Activated CD4-positive, CD25-positive, alpha-beta regulatory T cell (primary cell): ENCODE measurements at regions not wholly inside any gene's neighbourhood (a gene's known extent, or its start where the extent isn't known, plus 50 kb on each side); places are given as distances from the start of the nearest gene placed in this dataset.

Source experiments
- DNase-seq, 4 experiments: peaks; one replicate each; lab custom pipeline; 2025; lab: John Stamatoyannopoulos, UW

DNA sequence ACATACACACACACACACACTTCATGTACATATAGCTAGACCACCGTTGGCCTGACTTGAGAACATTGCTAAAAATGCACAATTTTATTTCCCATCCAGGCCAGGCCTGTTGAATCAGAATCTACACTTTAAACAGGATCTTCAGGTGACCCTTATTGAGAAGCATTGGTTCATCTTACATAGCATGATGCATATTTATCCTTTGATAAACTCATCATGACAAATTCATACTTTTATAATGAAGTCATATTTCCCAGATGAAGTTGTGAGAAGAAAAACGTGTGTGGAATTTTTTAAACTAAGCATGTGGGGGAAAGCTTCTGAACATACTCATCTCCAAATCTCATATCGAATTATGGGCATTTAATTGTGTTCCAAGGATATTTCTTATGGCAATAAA lies 877.7 kb downstream of the MRPL39 start:
- no peak for DNase-seq

DNA sequence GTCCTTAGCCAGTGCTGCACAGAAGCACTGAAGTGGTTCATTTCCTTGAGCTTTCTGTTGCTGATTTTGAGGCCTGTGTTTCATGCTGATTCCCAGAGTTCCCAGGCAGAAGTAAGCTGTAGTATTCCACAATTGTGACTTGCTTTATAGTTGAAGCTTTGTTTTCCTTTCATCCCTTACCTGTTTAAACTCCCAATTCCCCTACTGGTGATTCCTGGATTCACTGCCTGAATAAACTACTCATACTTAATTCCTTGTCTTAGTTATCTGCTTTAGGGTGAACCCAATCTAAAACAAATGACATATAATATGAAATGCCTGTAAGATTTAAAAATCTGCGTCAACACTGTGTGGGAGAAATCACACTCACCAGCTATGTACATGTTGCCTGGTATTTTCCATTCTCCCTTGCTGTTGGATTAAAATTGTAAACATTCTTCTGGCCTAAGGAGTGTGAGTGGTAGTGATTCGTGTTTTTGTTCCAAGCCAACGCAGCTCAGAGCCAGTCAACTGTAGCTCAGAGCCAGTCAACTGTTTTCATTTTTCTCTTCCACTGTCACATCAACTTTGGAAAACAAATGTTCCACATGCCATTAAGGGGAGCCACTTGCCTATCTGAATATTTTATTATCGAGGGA lies 879.4 kb downstream of the MRPL39 start:
- no peak for DNase-seq

DNA sequence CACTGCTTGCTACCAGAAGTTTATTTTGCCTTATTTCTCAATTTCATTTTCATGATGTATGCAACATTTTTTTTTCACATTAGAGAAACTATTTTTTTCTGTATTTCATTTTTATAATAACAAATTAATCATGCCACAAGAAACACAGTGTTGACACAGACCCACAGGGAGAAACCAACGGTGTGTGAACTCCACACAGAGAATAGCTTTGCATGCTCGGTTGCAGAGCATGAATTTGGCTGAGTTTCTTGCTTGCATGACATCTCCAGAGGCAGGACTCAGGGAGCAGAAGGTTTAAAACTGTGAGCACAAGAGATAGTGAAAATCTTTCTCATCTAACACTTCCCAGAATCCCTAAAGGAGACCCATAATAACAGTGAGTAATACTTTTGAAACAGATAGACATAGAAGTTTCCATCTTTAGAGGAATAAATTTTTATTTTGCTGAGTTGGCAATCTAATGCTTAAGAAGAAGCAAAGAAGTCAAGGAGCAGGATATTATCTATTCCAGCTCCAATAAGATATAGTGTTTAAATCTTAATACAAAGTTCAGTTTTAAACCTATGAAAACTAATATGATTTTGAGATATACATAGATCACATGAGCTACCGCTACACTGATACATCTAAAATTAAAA lies 890.9 kb downstream of the MRPL39 start:
- no peak for DNase-seq

DNA sequence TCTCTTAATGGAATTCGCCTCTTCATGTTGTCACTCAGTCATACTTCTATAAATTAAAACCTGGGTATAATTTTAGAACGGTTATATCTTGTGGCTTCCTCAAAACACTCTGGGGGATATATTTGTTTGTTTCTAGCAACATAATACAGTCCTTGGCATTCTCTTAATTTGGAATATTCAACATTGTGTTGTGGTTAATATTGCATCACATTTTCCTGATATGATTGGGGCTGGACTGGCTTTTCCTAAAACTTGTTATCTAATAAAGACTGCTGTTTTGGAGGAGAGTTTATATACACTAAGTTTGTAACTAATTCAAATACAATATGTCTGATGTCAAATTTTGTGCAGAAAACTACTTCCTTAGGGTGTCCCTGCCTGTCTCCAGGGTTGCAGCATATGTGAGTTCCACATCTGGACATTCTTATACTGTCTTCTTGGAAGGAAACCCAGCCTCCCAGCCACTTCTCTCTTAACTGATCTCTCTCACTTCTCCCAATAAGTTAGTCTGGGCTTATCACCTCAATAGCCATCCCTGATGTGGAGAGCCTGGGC lies 892.6 kb downstream of the MRPL39 start:
- DNase-seq, result no peak

DNA sequence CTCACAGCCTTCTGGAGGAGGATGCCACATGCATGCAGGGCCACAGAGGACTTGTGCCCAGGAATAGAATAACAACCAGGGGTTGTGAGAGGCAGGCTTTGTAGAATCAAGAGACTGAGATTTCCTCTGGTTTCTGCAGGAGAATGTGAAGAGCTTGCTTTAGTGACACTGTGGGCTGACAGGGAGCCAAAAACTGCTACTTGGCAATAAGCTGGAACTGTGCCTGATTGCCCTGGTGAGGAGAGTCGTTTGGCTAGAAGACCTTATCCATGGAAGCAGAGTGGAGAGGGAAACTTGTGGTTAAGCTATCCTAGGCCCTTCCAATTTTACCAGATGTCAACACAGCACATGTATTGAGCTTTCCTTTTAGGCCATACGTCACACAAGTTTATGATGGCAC lies 902.1 kb downstream of the MRPL39 start:
- DNase-seq, result no peak

DNA sequence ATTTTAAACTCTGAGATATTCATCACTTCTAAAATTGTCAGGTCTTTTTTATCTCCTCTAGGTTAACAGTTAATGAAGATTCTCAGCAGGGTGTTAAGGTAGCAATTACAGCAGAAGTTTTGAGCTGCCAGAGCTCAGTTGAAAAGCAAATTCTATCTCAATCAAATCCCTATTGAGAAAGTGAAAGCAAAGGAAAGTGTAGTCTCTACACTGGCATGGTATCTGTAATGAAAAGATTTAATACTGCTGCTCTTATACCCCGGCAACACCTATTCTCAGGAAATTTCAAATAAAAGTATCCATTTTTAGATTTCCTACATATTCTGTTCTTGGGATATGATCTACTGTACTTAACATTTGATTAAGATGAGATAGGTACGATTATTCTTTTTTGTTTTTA lies 913.5 kb downstream of the MRPL39 start:
- no peak for DNase-seq

DNA sequence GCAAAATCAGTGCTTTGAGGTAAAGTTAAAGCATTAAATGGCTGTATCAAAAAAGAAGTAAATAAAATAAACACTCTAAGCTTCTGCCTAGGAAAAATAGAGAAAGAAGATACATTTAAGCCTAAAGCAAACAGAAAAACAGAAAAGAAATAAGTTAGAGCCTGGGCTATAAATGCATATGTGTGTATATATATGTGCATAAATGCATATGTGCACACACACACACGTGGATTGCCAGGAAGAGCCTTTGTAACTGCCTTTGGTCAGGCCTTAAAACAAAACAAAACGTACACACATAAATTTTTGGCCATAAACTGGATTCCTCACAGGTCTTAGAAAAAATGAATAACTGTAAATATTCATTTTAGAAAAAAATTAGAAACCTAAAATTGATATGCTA lies 925.8 kb downstream of the MRPL39 start:
- DNase-seq, result no peak

DNA sequence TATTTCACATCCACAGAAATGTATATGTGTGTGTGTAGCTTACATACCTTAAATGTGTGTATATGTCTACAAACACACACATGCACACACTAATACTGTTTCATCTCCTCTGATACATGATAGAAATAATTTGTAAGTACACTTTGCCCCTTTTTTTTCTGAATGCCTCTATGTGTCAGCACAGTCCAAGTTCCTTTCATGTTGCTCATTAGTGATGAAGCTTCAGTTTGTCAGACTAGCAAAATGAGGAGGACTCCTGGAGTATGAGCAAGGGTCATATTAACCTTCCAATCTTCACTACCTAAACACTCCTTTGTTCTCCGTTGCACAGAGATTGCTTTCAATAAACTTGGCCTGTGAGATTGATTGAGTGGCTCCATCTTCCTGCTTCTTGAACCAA lies 935.4 kb downstream of the MRPL39 start:
- DNase-seq, result no peak

DNA sequence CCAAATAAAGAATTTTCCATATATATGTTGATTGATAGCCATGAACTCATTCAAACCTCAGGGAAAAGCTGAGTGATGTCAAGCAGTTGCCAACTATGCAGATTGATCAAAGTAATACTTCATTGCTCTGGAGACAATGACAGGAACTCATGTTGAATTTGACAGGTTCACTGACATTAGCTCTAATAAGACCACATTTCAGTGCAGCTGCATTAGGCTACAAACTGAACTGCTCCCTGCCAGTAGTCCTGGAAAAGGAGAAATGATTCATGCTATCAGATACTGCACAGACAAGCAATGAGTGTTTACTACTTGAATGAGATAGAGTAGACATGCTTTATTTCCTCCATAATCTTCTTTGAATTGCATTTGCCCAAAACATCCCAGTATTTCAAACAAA lies 948.4 kb downstream of the MRPL39 start:
- DNase-seq, result no peak

DNA sequence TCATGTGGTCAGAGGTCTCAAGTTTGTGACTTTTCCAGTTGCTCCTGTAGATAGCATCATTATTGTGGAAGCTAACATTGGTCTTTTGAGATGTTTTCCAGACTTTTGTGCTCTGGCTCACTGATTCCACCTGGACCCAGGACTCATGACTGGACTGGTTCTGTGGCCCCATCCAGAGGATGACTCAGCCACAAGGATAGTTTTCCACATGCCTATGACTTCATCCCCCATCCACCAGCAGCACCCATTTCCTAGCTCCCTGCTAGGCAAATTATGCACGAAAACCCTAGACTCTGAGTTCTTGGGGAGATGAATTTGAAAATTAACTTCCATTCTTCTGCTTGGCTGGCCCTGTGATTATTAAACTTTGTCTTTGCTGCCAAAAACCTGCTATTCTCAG lies 949.3 kb downstream of the MRPL39 start:
- no peak for DNase-seq

DNA sequence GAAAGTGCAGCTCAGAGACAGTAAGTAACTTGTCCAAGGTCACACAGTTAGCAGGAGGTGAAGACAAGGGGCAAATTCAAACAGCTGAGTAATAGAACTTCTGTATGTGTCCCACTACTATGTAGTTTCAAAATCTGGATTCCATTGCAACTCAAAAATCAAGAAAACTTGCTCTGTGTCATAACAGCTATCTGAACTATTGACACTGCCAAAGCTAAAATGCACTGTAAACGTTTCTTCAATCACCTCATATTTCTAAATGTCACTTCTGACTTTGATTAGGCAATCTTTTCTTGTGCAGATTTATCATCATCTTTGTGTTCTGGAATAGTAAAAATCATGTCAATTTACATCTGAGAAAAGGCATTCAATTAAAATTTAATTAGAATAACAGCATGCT lies 957.6 kb downstream of the MRPL39 start:
- no peak for DNase-seq

DNA sequence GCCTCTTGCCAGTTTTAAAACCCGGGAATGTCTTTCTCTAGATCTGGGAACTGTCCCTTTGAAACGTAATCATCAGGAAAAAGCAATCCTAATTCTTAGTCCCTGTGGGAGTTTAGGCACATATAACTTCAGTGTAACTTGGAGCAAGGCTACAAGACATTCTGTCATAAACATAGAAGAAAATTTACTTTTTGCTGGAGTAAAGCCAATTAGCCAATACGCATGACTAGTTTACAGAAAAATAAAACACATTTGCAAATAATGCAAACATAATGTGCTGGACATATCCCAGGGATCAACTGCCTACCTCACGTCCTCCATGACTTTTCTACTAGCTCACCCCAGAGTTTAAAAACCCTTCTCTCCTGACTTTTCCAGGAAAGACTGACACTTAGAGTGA lies 970.6 kb downstream of the MRPL39 start:
- no peak for DNase-seq

DNA sequence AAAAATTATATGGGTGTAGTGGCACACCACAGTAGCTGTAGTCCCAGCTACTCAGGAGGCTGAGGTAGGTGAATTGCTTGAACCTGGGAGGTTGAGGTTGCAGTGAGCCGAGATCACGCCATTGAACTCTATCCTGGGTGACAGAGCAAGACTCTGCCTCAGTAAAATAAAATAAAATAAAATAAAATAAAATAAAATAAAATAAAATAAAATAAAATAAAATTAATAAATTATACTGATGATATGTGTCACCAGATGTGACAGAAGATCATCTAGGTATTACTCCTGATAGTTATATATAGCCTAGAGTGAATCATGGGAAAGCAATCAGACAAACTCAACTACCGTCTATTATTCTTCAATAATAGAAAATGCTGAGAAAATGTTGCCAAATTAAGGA lies 972.5 kb downstream of the MRPL39 start:
- no peak for DNase-seq

DNA sequence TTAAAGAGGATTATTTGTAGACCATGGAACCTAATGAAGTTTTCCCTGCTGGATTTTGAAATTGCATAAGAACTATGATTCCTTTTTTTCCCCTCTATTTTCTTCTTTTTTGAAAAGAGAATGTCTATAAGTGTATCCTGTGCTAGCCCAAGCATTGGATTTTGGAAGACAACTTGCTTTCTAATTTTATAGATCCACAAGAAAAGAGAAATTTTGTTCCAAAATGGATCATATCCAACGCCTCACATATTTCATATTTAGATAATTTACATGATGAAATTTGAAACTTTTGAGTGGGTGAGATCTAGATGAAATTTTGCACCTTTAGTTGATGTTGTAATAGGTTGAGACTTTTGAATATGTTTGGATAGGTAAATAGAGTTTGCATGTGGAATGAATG lies 978.7 kb downstream of the MRPL39 start:
- no peak for DNase-seq

DNA sequence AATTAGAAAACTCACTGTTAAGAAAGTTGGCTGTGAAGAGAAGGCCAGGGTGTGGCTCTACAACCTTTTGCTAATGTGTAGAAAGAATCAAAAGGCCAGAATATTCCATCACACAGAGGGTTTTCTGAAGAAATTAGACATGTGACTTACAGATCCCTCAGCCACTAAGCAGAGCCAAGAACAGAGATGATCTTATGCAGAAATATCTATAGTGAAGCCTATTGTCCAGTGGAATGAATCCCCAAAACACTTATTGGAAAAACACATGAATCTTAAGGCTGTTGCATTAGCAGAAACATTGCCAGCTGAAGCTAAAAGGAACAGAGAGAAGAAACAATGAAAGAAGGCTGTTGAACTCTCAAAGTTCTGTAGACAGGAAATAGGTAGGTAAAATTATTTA lies 979.2 kb downstream of the MRPL39 start:
- DNase-seq, result no peak

DNA sequence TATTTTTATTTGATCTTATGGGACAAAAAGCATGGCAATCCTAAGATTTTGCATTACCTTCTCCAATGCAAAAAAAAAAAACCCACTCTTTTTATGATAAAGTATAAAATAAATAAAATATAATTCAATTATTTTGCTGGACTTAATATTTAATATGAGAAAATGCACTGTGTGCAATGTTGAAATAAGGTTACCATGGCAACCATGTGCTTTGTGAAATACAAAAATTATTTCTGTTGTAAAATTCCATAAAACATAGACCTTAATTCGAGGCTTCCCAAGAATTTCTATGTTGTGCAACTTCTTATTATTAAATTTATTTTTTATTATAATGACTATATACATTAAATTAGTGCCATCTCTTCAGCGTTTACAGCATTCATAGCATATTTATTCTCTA lies 989.5 kb downstream of the MRPL39 start:
- DNase-seq, result no peak

DNA sequence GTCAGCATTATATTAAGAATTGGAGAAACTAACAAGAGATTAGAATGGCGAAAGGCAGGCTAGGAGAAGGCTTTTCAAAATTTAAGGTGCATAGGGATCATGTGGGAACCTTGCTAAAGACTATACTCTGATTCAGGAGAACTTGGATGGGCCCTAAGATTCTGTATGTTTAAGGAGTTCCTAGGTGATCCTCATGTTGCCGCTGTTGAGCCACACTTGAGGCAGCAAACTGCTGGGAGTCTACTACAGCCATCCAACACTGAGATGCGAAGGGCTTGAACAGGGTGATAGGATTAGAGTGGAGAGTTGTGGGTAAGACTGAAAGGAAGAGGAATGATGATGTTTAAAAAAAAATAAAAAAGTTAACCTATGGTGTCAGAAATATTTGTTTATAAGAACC lies 1013.2 kb downstream of the MRPL39 start:
- no peak for DNase-seq

DNA sequence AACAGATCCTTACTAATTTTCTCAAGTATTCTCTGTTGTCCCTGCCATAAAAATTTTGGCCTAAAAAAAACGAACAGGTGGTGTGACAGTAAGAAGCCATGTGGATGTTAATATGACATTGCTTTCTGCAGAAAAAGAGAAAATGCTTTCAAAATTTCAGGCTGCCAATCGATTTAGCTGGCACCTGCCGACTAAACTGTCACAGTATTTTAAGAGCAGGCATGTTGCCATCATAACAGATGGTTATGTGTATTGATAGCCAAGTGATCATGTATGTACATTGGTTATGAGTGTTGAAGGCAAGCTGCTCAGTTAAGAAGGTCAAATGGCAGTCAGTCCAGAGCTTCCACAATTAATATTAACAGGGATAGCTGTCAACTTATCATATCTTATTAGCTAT lies 1017.0 kb downstream of the MRPL39 start:
- no peak for DNase-seq

DNA sequence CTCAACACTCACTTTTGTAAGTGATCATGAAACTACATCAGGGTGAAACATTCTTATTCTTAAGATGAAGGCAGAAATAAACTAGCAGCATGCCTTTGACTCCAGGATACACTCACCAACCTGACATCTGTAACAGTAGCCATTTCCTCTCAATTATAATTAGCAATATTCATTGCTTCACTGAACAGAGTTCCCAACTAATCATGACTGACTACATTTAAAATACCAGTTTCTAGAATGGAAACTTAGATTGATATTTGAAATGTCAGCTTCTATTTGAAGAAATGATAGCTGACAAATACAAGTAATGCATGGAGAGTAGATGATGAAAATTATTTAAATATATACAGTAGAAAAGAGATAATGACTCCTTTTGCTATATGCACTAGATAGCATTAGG lies 1023.8 kb downstream of the MRPL39 start:
- DNase-seq, result no peak

DNA sequence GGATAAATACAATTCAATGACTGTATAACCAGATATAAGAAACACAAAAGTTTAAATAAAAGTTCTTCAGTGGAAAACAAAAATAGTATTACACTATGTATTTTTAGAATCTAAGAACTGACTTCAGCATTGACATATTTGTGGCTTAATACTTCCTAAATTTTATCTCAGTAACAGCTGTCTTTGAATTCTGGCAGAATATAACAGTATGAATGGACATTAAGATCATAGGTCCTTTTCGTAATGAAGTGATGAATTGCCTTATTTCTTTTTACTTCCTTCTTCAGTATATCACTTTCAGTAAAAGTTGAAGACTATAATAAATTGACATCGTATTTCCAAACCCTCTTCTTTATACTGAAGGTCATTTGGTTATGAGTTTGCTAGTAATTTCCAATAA lies 1030.0 kb downstream of the MRPL39 start:
- no peak for DNase-seq

DNA sequence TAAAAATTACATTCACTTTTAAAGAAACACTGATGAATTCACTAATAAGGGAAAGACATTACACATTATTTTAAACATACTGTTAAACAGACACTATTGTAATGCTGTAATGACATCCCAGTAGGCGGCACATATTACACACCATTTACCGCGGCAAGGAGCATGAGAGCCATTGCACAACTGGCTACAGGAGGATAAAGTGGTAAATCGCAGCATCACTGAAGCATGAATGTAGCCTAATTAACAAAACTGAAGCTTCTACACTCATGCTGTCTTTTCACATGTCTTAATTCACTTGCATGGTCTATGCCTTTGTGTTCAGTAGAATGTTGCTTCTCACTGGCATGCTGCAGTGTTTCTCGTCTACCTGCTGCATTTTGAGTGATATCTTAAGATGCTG lies 1046.0 kb downstream of the MRPL39 start:
- no peak for DNase-seq

DNA sequence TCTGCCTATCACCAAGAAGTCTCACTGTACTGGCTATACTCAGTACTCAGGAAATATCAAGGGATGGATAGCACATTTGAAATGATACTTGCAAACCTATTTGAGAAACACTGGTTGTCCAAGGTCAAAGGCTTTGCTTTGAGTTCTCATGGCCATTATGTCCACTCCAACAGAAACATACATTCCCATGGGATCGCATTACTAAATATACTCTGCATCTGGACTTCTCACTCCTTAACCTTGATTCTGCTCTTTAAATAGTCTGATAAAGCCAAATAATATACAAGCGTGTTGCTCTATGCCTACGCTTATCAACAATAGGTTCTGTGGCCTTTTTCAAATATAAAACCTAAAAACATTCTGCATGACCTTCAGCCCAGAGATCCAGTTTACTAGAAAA lies 1054.8 kb downstream of the MRPL39 start:
- DNase-seq, result no peak

DNA sequence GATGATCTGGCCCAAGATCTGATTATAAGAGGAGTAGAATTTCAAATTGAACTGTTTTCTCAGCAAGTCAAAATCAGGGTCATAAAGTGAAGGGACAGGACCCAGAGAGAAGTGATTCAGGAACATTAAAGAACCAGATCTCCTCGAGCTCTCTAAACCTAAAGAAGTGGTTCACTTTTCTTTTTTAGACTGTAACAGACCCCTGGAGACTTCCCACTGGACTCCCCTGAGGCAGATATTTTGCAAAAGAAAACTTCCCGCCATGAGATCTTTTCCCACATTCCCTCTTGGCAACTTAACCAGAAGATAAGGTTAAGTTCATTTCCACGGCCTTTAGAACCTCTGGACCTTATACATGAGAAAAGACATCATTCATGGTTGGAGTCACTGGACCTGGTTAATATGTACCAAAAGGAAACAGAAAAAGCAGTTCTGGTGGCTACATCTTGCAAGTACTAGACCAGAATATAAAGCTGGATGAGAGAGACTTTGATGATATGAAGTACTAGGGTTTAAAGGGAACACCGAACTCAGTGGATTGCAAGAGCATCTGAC lies 1061.4 kb downstream of the MRPL39 start:
- no peak for DNase-seq
